ENCODE measurements at regions not wholly inside any gene's neighbourhood (a gene's known extent, or its start where the extent isn't known, plus 50 kb on each side); places are given as distances from the start of the nearest gene placed in this dataset.

DNA sequence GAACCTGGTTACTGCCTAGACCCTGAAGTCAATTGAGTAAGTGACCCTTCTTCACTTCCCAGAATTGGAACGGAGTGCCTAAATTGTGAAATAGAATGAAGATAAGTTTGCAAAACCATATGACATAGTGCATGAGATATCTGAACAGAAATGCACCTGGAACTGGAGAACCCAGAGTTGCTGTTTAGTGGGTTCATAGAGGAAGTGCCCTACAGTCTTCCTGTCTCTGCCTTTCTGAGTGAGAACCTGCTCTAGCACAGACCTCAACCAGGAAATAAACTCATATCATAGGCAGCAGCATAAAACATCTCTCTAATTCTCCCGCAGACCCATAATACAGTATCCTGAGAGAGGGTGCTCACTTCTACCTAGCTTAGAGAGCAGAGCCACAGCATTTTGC is 82.9 kb downstream of the EOMES start:
- TF ChIP-seq EZH2phosphoT487 (IDR thresholded peaks at IDR 0.05; ENCODE audit: insufficient read depth, low read depth) = no peak
- no peak for TF ChIP-seq EZH2 (IDR thresholded peaks at IDR 0.05; ENCODE audit: insufficient read depth, poor library complexity, severe bottlenecking)
